OCI-LY1 (cell line): ENCODE measurements at regions not wholly inside any gene's neighbourhood (a gene's known extent, or its start where the extent isn't known, plus 50 kb on each side); places are given as distances from the start of the nearest gene placed in this dataset.

Experiments
- H2AFZ ChIP-seq: fragments of 200-600 bp; sonication (generic), shearing (Covaris generic); 2 replicates; pipeline ENCODE4 v1.6.0; 2014; ENCODE audit warnings: antibody characterized with exemption, mild to moderate bottlenecking, low read length
- H3F3A ChIP-seq: fragments of 200-600 bp; sonication (generic), shearing (Covaris generic); 2 replicates; pipeline ENCODE4 v1.6.0; 2014; ENCODE audit warnings: mild to moderate bottlenecking, antibody characterized with exemption, low read length, moderate library complexity; ENCODE audit not compliant: insufficient read depth
- H3K27ac ChIP-seq: fragments of 200-600 bp; sonication (generic); 2 replicates; pipeline ENCODE4 v1.5.1; 2014; ENCODE audit warnings: low read length, mixed run types, mild to moderate bottlenecking, low read depth; ENCODE audit not compliant: poor library complexity, severe bottlenecking
- H3K27me3 ChIP-seq: fragments of 200-600 bp; sonication (generic); 2 replicates; pipeline ENCODE4 v1.6.0; 2014; ENCODE audit warnings: antibody characterized with exemption, mild to moderate bottlenecking, low read length, moderate library complexity; ENCODE audit not compliant: insufficient read depth
- H3K36me3 ChIP-seq: fragments of 200-600 bp; sonication (generic); 2 replicates; pipeline ENCODE4 v1.6.1; 2014; ENCODE audit warnings: mild to moderate bottlenecking, antibody characterized with exemption, low read length, moderate library complexity, mixed read lengths; ENCODE audit not compliant: insufficient read depth
- H3K4me1 ChIP-seq: fragments of 200-600 bp; sonication (generic); 2 replicates; pipeline ENCODE4 v1.5.1; 2014; ENCODE audit warnings: mild to moderate bottlenecking, low read length, moderate library complexity; ENCODE audit not compliant: insufficient read depth, severe bottlenecking
- H3K4me2 ChIP-seq: fragments of 200-600 bp; sonication (generic), shearing (Covaris generic); 2 replicates; pipeline ENCODE4 v1.6.1; 2014; ENCODE audit warnings: low read length
- H3K4me3 ChIP-seq: fragments of 200-600 bp; sonication (generic); 2 replicates; pipeline ENCODE4 v1.5.1; 2014; ENCODE audit warnings: low read length, low read depth, mild to moderate bottlenecking, mixed read lengths; ENCODE audit not compliant: poor library complexity, severe bottlenecking
- H3K79me2 ChIP-seq: fragments of 200-600 bp; shearing (Covaris generic); 2 replicates; pipeline ENCODE4 v1.6.1; 2016; ENCODE audit warnings: mixed run types, low read length, mixed read lengths; ENCODE audit not compliant: insufficient read depth
- H3K9ac ChIP-seq: fragments of 200-600 bp; sonication (generic), shearing (Covaris generic); 2 replicates; pipeline ENCODE4 v1.6.1; 2014; ENCODE audit warnings: mild to moderate bottlenecking, low read length, mixed read lengths
- H3K9me2 ChIP-seq: fragments of 200-600 bp; sonication (generic), shearing (Covaris generic); 2 replicates; pipeline ENCODE4 v1.6.1; 2014; ENCODE audit warnings: low read depth, mild to moderate bottlenecking, low read length, mixed read lengths
- H3K9me3 ChIP-seq: fragments of 200-600 bp; shearing (Covaris generic); 2 replicates; pipeline ENCODE4 v1.6.1; 2014; ENCODE audit warnings: low read length, mixed read lengths
- H4K20me1 ChIP-seq: fragments of 200-600 bp; sonication (generic), shearing (Covaris generic); 2 replicates; pipeline ENCODE4 v1.6.0; 2016; ENCODE audit warnings: mild to moderate bottlenecking, low read length; ENCODE audit not compliant: insufficient read depth
- EZH2 ChIP-seq: fragments of 200-600 bp; sonication (generic), shearing (Covaris generic); IDR thresholded peaks from 2 replicates; pipeline ENCODE4 v1.8.0; 2017; ENCODE audit warnings: borderline replicate concordance, mixed run types, mild to moderate bottlenecking, antibody characterized with exemption, low read length, moderate library complexity, mixed read lengths
- TF ChIP-seq, protein P1 (sequence below): fragments of 200-600 bp; sonication (generic), shearing (Covaris generic); IDR thresholded peaks from 2 replicates; pipeline ENCODE4 v1.5.1; 2017; ENCODE audit warnings: mild to moderate bottlenecking, antibody characterized with exemption, low read length, moderate library complexity, mixed read lengths

DNA sequence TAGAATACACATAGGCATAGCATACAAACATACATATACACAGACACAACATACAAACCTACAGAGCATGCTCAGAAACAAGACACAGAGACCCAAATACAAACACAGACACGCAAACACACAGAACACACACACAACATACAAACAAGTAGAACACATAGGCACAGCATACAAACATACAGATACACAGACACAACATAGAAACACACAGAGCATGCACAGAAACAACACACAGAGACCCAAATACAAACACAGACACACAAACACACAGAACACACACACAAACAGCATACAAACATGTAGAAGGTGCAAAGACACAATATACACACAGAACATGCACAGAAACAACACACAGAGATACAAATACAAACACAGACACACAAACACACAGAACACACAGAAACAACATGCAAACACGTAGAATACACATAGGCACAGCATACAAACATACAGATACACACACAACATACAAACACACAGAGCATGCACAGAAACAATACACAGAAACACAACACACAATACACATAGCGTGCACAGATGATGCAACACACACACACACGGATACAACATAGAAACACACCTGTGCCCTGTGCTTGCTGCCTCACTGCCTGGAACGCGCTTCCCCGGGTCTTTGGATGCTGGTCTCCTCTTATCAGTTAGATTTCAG, 469.0 kb upstream of the CDH4 start:
- Histone ChIP-seq H2AFZ (no peak overlapping the region), H3K4me2 (no peak overlapping the region), H3K27me3 (no peaks in the 10 kb centered on the region), H3K4me1 (no peaks in the 10 kb centered on the region), H3K9me2 (no peaks in the 10 kb centered on the region), H3K79me2 (no peaks in the 10 kb centered on the region), H3K9ac (no peak overlapping the region), H3F3A (no peaks in the 10 kb centered on the region), H3K9me3 (no peaks in the 10 kb centered on the region), H3K27ac (no peak overlapping the region), H3K36me3 (no peaks in the 10 kb centered on the region), H3K4me3 (no peak overlapping the region), H4K20me1 (no peaks in the 10 kb centered on the region)
- no peak for TF ChIP-seq EZH2
- TF ChIP-seq, protein P1, sequence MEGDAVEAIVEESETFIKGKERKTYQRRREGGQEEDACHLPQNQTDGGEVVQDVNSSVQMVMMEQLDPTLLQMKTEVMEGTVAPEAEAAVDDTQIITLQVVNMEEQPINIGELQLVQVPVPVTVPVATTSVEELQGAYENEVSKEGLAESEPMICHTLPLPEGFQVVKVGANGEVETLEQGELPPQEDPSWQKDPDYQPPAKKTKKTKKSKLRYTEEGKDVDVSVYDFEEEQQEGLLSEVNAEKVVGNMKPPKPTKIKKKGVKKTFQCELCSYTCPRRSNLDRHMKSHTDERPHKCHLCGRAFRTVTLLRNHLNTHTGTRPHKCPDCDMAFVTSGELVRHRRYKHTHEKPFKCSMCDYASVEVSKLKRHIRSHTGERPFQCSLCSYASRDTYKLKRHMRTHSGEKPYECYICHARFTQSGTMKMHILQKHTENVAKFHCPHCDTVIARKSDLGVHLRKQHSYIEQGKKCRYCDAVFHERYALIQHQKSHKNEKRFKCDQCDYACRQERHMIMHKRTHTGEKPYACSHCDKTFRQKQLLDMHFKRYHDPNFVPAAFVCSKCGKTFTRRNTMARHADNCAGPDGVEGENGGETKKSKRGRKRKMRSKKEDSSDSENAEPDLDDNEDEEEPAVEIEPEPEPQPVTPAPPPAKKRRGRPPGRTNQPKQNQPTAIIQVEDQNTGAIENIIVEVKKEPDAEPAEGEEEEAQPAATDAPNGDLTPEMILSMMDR, result no peak

DNA sequence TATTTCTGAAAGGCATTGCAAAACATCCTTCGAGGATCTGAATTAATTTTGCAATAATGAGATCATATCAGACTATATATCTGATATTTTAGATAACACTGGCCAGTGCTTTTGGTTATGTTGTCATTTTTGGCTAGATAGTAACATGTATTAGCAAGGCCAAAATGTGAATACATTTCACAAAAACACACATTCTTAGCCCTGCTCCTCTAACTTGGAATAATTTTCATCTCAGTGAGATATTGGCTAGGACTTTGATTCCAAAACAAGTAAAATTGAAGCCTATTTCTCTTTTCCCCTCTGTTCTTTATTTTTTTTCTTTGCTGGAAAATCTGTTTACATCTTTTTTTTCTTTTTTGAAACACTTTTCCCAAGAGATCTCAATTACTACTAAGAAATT, 466.8 kb upstream of the CDH4 start:
- H3K4me2 ChIP-seq, result no peak overlapping the region
- H3K27me3 ChIP-seq, result no peaks in the 10 kb centered on the region
- no peaks in the 10 kb centered on the region for H3F3A ChIP-seq
- H3K4me1 ChIP-seq, result no peaks in the 10 kb centered on the region
- no peak overlapping the region for H2AFZ ChIP-seq
- no peak overlapping the region for H3K27ac ChIP-seq
- no peak overlapping the region for H3K4me3 ChIP-seq
- TF ChIP-seq, protein P1, result no peak
- no peak for TF ChIP-seq EZH2
- H3K9me2 ChIP-seq, result no peaks in the 10 kb centered on the region
- H3K9ac ChIP-seq, result no peak overlapping the region
- no peaks in the 10 kb centered on the region for H3K36me3 ChIP-seq
- no peaks in the 10 kb centered on the region for H4K20me1 ChIP-seq
- no peaks in the 10 kb centered on the region for H3K9me3 ChIP-seq
- H3K79me2 ChIP-seq, result no peaks in the 10 kb centered on the region

DNA sequence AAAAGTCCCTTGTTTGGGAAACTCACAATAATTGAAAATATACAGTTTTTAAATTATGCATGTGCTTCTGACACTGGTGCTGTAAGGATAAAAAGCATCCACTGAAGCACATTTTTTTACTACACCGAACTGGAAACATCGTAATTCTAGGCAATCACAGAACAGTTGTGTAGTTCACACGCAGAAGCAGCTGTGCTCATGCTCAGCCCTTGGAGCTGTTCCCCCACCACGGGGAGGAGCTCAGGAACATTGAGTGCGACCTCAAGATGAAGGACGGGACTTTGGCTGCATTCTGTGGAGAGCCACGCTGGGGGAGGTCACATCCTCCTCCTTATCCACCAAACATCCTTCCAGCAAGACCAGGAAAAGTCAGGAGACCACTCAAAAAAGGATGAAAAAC, 466.3 kb upstream of the CDH4 start:
- H2AFZ ChIP-seq, result no peak overlapping the region
- H3K36me3 ChIP-seq, result no peaks in the 10 kb centered on the region
- H3K4me1 ChIP-seq, result no peaks in the 10 kb centered on the region
- no peak overlapping the region for H3K27ac ChIP-seq
- H3F3A ChIP-seq, result no peaks in the 10 kb centered on the region
- H3K9ac ChIP-seq, result no peak overlapping the region
- H3K79me2 ChIP-seq, result no peaks in the 10 kb centered on the region
- no peak overlapping the region for H3K4me3 ChIP-seq
- TF ChIP-seq, protein P1, result no peak
- no peak for TF ChIP-seq EZH2
- no peaks in the 10 kb centered on the region for H4K20me1 ChIP-seq
- no peaks in the 10 kb centered on the region for H3K9me3 ChIP-seq
- no peak overlapping the region for H3K4me2 ChIP-seq
- H3K9me2 ChIP-seq, result no peaks in the 10 kb centered on the region
- H3K27me3 ChIP-seq, result no peaks in the 10 kb centered on the region
